ENCODE measurements at regions not wholly inside any gene's neighbourhood (a gene's known extent, or its start where the extent isn't known, plus 50 kb on each side); places are given as distances from the start of the nearest gene placed in this dataset.
A peak's percentile ranks its signal among the peaks of the same experiment; 100 is the strongest.
"Not testable (repeated sequence)": the region's sequence is repeated elsewhere in the genome, so short reads cannot be mapped to it uniquely, and the experiment has no call there.

GRCh38 chr11:109945626-109946321 is 147.4 kb upstream of the ZC3H12C start:
- H3K4me1 Mint-ChIP-seq, result peaks cover 4 to 10% of the 10 kb centered on the region in 2 donors
- peak overlapping the region in 1 of 6 donors; percentile 23 for H3K27ac Mint-ChIP-seq
- H3K27me3 Mint-ChIP-seq (ENCODE audit: low read depth in 3 of 3), result peaks cover 1 to 5% (median 2%) of the 10 kb centered on the region in 3 donors
- H3K36me3 Mint-ChIP-seq, result no peaks in the 10 kb centered on the region
- H3K4me3 Mint-ChIP-seq, result peak overlapping the region in 3 of 5 donors; percentile 36 to 72 (median 60)
- DNase-seq, result no peak
- H3K9me3 Mint-ChIP-seq, result peaks cover 0 to 2% (median 0%) of the 10 kb centered on the region in 6 donors

DNA sequence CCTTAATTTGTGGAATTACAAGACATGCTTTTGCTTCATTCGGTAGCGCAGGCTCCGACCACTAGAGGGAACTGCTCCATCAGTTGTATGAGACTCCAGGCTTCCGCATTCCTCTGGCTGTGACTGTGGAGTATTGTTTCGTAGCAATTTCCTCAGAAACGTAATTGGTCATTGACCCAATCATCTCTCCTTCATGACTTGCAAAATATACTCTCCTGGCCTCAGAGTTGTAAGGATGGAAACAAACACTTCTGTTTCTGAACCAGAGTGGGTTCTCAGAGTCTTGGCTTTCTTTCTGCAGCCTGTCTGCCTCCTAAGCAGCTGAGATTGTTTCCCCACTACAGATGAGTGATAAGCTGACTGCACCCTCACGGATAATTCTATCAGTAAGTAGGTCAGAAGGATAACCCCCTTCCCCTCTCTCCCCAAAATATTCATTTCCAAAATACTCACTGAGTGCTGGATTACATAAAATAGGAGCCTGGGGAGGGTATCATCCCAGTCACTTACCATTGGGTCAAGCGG is 146.8 kb upstream of the ZC3H12C start:
- peak overlapping the region; percentile 34 to 72 (median 43) for H3K4me3 Mint-ChIP-seq
- peaks cover 0 to 2% (median 0%) of the 10 kb centered on the region in 6 donors for H3K9me3 Mint-ChIP-seq
- peak; percentile 26 to 40 (median 33) for DNase-seq
- peaks cover 0 to 5% (median 1%) of the 10 kb centered on the region in 3 donors for H3K27me3 Mint-ChIP-seq (ENCODE audit: low read depth in 3 of 3)
- no peaks in the 10 kb centered on the region for H3K36me3 Mint-ChIP-seq
- H3K27ac Mint-ChIP-seq, result no peak overlapping the region
- H3K4me1 Mint-ChIP-seq, result peaks cover 4 to 10% of the 10 kb centered on the region in 2 donors

- Mint-ChIP-seq H3K27me3 (ENCODE audit: low read depth in 3 of 3) (peaks cover 1 to 2% (median 2%) of the 10 kb centered on the region in 3 donors), H3K36me3 (peaks cover 0 to 6% (median 0%) of the 10 kb centered on the region in 3 donors), H3K4me3 (no peak overlapping the region), H3K27ac (no peak overlapping the region), H3K4me1 (peaks cover 0 to 9% of the 10 kb centered on the region in 2 donors), H3K9me3 (no peaks in the 10 kb centered on the region)
- no peak for DNase-seq
These were observed 138.7 kb upstream of the ZC3H12C start for GRCh38 chr11:109954534-109954933.

GRCh38 chr11:109956124-109956793 is 136.9 kb upstream of the ZC3H12C start:
- DNase-seq, result no peak
- Mint-ChIP-seq H3K9me3 (no peaks in the 10 kb centered on the region), H3K27me3 (ENCODE audit: low read depth in 3 of 3) (peaks cover 1 to 4% (median 2%) of the 10 kb centered on the region in 3 donors), H3K4me1 (peaks cover 0 to 9% of the 10 kb centered on the region in 2 donors), H3K4me3 (no peak overlapping the region), H3K36me3 (peaks cover 0 to 6% (median 0%) of the 10 kb centered on the region in 3 donors), H3K27ac (no peak overlapping the region)

- Mint-ChIP-seq H3K36me3 (peaks cover 0 to 6% (median 0%) of the 10 kb centered on the region in 3 donors), H3K27ac (no peak overlapping the region), H3K27me3 (ENCODE audit: low read depth in 3 of 3) (peaks cover 1 to 4% (median 2%) of the 10 kb centered on the region in 3 donors), H3K4me3 (no peak overlapping the region), H3K9me3 (no peaks in the 10 kb centered on the region), H3K4me1 (peaks cover 0 to 9% of the 10 kb centered on the region in 2 donors)
- no peak for DNase-seq
These were observed 136.2 kb upstream of the ZC3H12C start for GRCh38 chr11:109957000-109957399.

DNA sequence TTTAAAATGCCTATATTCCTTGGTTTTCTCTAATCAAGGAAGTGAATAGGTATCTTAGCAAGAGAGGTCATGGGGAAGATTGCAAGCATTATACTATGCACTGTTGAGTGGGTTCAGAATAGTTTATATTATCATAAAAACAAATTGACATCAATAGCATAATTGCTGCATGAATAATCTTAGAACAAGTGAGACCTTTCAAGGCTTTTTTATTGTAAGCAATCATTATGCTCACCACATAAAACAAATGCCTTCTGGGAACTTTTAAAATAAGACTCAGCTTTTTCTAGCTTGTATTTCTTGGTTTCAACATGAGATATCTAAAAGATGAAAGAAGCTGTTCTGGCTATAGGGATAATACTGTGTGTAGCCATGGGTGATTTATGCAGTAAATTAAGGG is 135.6 kb upstream of the ZC3H12C start:
- Mint-ChIP-seq H3K27ac (no peak overlapping the region), H3K4me3 (no peak overlapping the region), H3K36me3 (peaks cover 0 to 6% (median 0%) of the 10 kb centered on the region in 3 donors), H3K9me3 (no peaks in the 10 kb centered on the region), H3K4me1 (peaks cover 0 to 9% of the 10 kb centered on the region in 2 donors), H3K27me3 (ENCODE audit: low read depth in 3 of 3) (peaks cover 1 to 4% (median 2%) of the 10 kb centered on the region in 3 donors)
- DNase-seq, result no peak

- peaks cover 0 to 9% of the 10 kb centered on the region in 2 donors for H3K4me1 Mint-ChIP-seq
- DNase-seq, result no peak
- H3K4me3 Mint-ChIP-seq, result no peak overlapping the region
- no peak overlapping the region for H3K27ac Mint-ChIP-seq
- H3K27me3 Mint-ChIP-seq (ENCODE audit: low read depth in 3 of 3), result peaks cover 0 to 4% (median 2%) of the 10 kb centered on the region in 3 donors
- peaks cover 0 to 6% (median 0%) of the 10 kb centered on the region in 3 donors for H3K36me3 Mint-ChIP-seq
- H3K9me3 Mint-ChIP-seq, result no peaks in the 10 kb centered on the region
These were observed 134.9 kb upstream of the ZC3H12C start for GRCh38 chr11:109958131-109958820.

DNA sequence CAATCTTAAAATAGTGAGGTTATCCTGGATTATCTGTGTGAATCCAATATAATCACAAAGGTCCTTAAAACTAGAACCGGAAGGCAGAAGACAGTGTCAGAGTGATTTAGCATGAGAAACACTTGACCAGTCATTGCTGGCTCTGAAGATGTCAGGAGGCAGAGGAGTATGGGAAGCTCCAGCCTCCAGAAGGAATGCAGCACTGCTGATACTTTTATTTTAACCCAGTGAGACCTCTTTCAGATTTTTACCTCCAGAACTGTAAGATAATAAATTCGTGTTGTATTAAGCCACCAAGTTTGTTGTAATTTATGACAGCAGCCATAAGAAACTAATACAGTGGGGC is 134.4 kb upstream of the ZC3H12C start:
- peaks cover 0 to 4% (median 2%) of the 10 kb centered on the region in 3 donors for H3K27me3 Mint-ChIP-seq (ENCODE audit: low read depth in 3 of 3)
- no peaks in the 10 kb centered on the region for H3K9me3 Mint-ChIP-seq
- DNase-seq, result no peak
- H3K36me3 Mint-ChIP-seq, result peaks cover 0 to 6% (median 0%) of the 10 kb centered on the region in 3 donors
- H3K4me1 Mint-ChIP-seq, result peaks cover 0 to 9% of the 10 kb centered on the region in 2 donors
- H3K27ac Mint-ChIP-seq, result no peak overlapping the region
- H3K4me3 Mint-ChIP-seq, result no peak overlapping the region

- Mint-ChIP-seq H3K27ac (no peak overlapping the region), H3K9me3 (no peaks in the 10 kb centered on the region), H3K27me3 (ENCODE audit: low read depth in 3 of 3) (peaks cover 0 to 2% (median 0%) of the 10 kb centered on the region in 3 donors), H3K4me3 (no peak overlapping the region), H3K4me1 (peaks cover 3 to 13% of the 10 kb centered on the region in 2 donors), H3K36me3 (no peaks in the 10 kb centered on the region)
- no peak for DNase-seq
These were observed 132.4 kb upstream of the ZC3H12C start for GRCh38 chr11:109960831-109961230.

DNA sequence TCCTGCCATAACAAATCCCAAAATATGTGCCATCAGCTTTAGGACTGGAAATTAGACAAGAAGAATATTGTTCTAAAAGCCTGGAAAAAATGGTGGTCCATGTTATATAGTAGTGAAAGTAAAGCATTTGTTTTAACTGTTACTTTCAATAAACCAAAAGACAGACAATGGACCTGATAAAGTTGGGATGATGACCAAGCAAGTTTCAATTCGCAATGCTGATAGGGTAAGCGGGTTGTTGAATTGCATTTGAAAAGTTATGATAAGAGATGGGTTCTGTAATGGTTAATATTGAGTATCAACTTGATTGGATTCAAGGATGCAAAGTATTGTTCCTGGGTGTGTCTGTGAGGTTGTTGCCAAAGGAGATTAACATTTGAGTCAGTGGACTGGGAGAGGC is 131.9 kb upstream of the ZC3H12C start:
- Mint-ChIP-seq H3K4me1 (peaks cover 3 to 14% of the 10 kb centered on the region in 2 donors), H3K27ac (no peak overlapping the region), H3K27me3 (ENCODE audit: low read depth in 3 of 3) (peaks cover 0 to 2% (median 0%) of the 10 kb centered on the region in 3 donors), H3K4me3 (no peak overlapping the region), H3K36me3 (no peaks in the 10 kb centered on the region), H3K9me3 (no peaks in the 10 kb centered on the region)
- DNase-seq, result no peak

- no peaks in the 10 kb centered on the region for H3K9me3 Mint-ChIP-seq
- no peak for DNase-seq
- H3K36me3 Mint-ChIP-seq, result no peaks in the 10 kb centered on the region
- H3K4me1 Mint-ChIP-seq, result peaks cover 3 to 8% of the 10 kb centered on the region in 2 donors
- no peak overlapping the region for H3K27ac Mint-ChIP-seq
- no peak overlapping the region for H3K4me3 Mint-ChIP-seq
- H3K27me3 Mint-ChIP-seq (ENCODE audit: low read depth in 3 of 3), result peaks cover 0 to 2% (median 0%) of the 10 kb centered on the region in 3 donors
These were observed 130.1 kb upstream of the ZC3H12C start for GRCh38 chr11:109963101-109963500.

GRCh38 chr11:109964487-109964886 is 128.7 kb upstream of the ZC3H12C start:
- no peak for DNase-seq
- Mint-ChIP-seq H3K27ac (no peak overlapping the region), H3K4me3 (no peak overlapping the region), H3K36me3 (no peaks in the 10 kb centered on the region), H3K9me3 (no peaks in the 10 kb centered on the region), H3K4me1 (peaks cover 3 to 8% of the 10 kb centered on the region in 2 donors), H3K27me3 (ENCODE audit: low read depth in 3 of 3) (peaks cover 0 to 2% (median 0%) of the 10 kb centered on the region in 3 donors)

- not testable (repeated sequence) for H3K4me3 Mint-ChIP-seq; H3K27me3 Mint-ChIP-seq (ENCODE audit: low read depth in 3 of 3); H3K9me3 Mint-ChIP-seq; DNase-seq; H3K27ac Mint-ChIP-seq; H3K36me3 Mint-ChIP-seq
- H3K4me1 Mint-ChIP-seq, result peaks cover 6 to 13% of the 10 kb centered on the region in 2 donors
These were observed 127.7 kb upstream of the ZC3H12C start for GRCh38 chr11:109965445-109965844.

DNA sequence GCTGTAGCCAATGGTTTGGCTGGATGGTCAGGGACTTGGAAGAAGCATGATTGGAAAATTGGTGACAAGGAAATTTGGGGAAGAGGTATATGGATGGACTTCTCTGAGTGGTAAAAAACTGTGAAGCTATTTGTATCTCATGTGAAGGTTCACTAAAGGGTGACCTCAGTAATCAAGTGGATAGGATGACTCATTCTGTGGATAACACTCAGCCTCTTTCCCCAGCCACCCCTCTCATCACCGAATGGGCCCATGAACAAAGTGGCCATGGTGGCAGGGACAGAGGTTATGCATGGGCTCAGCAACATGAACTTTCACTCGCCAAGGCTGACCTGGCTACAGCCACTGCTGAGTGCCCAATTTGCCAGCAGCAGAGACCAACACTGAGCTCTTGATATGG is 127.3 kb upstream of the ZC3H12C start:
- not testable (repeated sequence) for H3K27me3 Mint-ChIP-seq (ENCODE audit: low read depth in 3 of 3); DNase-seq; H3K9me3 Mint-ChIP-seq; H3K36me3 Mint-ChIP-seq; H3K27ac Mint-ChIP-seq; H3K4me3 Mint-ChIP-seq
- H3K4me1 Mint-ChIP-seq, result peaks cover 11 to 18% of the 10 kb centered on the region in 2 donors

Measured in immature natural killer cell (primary cell).